Sciatic nerve (tissue), 2 donors: ENCODE measurements at regions not wholly inside any gene's neighbourhood (a gene's known extent, or its start where the extent isn't known, plus 50 kb on each side); places are given as distances from the start of the nearest gene placed in this dataset.

Experiments used
- ATAC-seq: fragments of 200-7000 bp; cut with Tn5 transposase; one replicate; pipeline ENCODE4 v1.9.1; 2020; ENCODE audit warnings: mild to moderate bottlenecking, moderate library complexity
- DNase-seq: peaks from one replicate; pipeline ENCODE4 v3.0.0-alpha.2; 2020; ENCODE audit warnings: low spot score
- intact Hi-C: fragments of 100-400 bp; cut with DNase I; formaldehyde crosslinking; loops from one replicate; pipeline ENCODE4 v1.14.2; 2022
- donor health status: DM: no; HTN: no; CAD: no.
- donor health status: DM: no; HTN: no; CAD: no.

GRCh38 chr3:56856752-56857151 lies 55.0 kb upstream of the ARHGEF3 start:
- intact Hi-C loops = no loop called here
- DNase-seq = no peak
- ATAC-seq = no peak

- no peak for ATAC-seq
- intact Hi-C loops = no loop called here
- no peak for DNase-seq
Measured at GRCh38 chr3:56855856-56856512, 54.2 kb upstream of the ARHGEF3 start.

GRCh38 chr3:56854856-56855611 lies 53.3 kb upstream of the ARHGEF3 start:
- ATAC-seq (no peak), DNase-seq (no peak)
- intact Hi-C loops = no loop called here

GRCh38 chr3:56851966-56852884 lies 50.5 kb upstream of the ARHGEF3 start:
- intact Hi-C loops = no loop called here
- DNase-seq (no peak), ATAC-seq (no peak)
